Fibroblast of gingiva (primary cell): ENCODE measurements at regions not wholly inside any gene's neighbourhood (a gene's known extent, or its start where the extent isn't known, plus 50 kb on each side); places are given as distances from the start of the nearest gene placed in this dataset.
A peak's percentile ranks its signal among the peaks of the same experiment; 100 is the strongest.
"Not testable (repeated sequence)": the region's sequence is repeated elsewhere in the genome, so short reads cannot be mapped to it uniquely, and the experiment has no call there.

Source experiments
- DNase-seq: peaks from one replicate; pipeline ENCODE4 v3.0.0-alpha.2; 2011; ENCODE audit warnings: low read depth

DNA sequence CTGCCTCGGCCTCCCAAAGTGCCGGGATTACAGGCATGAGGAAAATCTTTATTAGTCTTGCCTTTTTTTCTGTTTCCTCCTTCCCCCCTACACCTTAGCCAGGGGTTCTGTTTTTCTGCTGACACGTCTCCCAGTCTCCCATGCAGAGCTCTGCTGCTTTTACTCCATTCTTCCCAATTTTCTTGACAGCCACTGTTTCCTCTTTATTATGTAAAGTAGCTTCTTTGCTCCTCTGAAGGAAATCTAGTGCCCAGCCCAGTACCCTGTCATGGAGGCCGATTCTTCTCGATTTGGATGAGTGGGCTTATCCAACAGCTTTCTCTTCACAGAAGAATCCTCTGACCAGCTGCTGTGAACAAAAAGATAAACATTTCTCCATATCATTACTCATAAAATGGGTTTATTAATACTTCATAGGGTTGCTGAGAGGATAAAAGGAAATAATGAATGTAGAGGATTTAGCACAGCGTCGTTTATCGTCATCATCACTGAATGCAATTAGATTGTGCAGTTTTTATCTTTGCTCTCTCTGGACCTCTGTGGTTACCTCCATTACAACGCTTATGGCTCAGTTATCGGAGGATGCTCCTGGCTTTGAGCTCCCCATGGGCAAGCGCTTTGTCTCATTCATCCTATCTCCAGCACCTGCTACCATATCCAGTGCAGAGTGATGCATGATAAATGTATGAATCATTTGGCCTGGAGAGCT is 375.6 kb upstream of the C11orf87 start:
- DNase-seq = no peak

- DNase-seq = peak; percentile 76
These were observed 373.9 kb upstream of the C11orf87 start for GRCh38 chr11:109048098-109048497.

- DNase-seq = no peak
These were observed 370.8 kb upstream of the C11orf87 start for GRCh38 chr11:109051200-109051599.

- no peak for DNase-seq
These were observed 362.6 kb upstream of the C11orf87 start for GRCh38 chr11:109059402-109059801.

DNA sequence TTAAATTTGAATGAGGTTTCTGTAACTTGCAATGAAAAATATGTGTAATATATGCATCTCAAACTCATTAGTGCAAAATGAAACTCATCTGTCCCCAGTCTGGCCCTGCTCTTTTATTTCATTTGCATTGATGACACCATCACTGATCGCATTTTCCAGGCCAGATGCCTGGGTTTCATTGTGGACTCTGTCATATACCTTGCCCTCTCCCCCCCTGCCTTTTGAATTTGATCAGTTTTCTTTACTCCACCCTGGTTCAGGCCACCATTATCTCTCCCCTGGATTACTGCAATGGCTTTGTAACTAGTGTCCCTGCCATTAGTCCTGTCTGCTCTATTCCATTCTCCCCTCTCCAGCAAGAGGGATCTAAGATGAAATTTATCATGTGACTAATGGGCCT is 360.6 kb upstream of the C11orf87 start:
- DNase-seq = no peak

DNA sequence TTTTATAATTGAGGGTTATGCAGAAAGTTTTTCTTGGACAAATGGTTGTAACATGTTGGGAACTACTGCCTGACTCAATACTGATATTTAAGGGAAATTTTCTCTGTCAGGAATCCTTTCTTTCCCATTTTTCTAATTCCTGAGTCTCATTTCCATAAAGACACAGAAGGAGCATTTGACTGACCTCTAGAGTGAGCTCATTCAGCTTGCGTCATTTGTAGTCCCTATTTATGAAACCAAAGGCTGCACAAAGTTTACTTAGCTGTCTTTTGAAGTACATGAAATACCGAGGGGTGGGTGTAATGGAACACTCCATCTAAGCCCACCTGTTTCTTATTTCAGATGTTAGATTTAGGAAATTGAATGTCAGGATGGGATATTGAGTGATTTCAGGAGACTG is 359.5 kb upstream of the C11orf87 start:
- DNase-seq = peak; percentile 76

DNA sequence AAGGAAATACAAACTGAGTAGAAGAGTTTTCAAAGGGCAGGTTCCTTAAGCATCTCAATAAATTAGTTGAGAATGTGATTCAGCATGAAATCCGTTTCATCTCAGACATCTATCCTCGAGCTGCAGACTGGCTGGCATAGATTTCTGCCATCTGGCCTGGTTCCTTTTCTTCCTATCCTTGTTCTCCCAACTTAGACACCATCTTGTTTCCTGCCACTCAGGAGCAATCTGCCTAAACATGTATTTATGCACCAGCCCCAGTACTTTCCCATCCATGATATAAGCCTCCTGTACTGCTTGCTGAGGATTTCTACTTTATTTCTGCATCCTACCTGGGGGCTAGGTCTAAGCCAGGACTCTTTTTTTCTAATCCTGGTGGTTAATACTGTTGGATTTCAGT is 359.1 kb upstream of the C11orf87 start:
- no peak for DNase-seq

DNA sequence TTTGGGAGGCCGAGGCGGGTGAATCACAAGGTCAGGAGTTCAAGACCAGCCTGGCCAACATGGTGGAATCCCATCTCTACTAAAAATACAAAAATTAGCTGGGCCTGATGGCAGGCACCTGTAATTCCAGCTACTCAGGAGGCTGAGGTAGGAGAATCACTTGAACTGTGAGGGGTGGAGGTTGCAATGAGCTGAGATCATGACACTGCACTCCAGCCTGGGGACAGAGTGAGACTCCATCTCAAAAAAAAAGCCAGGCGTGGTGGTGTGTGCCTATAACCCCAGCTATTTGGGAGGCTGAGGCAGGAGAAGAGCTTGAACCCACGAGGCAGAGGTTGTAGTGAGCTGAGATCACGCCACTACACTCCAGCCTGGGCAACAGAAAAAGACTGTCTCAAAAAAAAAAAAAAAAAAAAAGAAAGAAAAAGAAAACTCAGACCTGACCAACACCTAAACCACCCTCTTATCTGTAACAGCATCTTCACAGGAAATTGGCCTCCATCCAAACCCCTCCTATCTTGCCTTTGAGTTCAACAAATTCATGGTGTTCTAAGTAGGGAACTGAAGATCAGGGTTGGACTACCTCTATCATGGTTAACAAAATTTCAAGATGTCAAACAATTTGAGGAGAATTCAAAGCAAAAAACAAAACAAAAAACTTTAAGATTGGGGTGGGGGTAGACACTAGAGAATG is 357.2 kb upstream of the C11orf87 start:
- not testable (repeated sequence) for DNase-seq

DNA sequence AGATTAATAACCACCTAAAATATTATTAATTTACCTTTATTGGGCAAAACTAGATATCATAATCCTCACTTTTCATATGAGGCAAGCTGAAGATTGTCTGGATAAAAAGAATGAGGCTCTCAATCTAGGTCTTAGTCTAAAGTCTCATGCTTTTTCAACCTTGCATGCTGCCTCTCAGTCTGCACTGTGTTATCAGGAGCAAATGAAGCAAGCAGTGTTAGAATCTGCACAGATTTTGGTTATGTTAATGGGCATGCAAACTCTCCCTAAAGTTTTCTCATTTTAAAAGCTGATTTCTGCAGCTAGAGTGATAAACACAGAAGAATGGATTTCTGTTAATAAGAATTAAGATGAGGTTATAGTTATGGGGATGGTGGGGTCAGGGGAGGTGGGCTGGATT is 350.7 kb upstream of the C11orf87 start:
- no peak for DNase-seq

DNA sequence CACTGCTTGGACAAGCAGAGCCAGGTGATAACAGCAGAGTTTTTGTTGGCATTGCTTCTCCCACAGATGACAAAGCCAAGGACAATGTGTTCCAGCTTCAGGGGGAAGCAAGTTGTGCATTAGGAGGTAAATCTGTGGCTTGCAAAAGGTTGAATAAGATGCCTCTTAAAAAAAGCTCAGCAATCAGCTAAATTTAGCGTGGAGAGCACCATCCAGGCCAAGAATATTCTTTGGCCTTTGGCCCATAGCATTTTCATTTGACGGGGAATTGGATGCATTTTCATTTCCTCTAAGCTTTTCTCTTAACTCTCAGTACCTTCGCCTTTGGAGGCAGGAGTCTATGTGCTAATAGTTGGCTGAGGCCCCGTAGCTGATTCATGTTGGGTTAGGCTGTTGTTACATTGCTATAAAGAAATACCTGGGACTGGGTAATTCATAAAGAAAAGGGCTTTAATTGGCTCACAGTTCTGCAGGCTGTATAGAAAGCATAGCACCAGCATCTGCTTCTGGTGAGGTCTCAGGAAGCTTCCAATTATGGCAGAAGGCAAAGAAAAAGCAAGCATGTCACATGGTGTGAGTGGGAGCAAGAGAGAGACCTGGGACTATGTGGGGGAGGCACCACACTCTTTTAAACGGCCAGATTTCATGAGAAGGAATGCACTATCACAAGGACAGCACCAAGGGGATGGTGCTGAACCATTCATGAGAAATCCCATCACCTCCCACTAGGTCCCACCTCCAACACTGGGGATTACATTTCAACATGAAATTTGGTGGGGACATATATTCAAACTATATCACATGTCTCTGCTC is 350.1 kb upstream of the C11orf87 start:
- DNase-seq = peak; percentile 80

GRCh38 chr11:109073032-109073822 is 348.8 kb upstream of the C11orf87 start:
- DNase-seq = no peak

DNA sequence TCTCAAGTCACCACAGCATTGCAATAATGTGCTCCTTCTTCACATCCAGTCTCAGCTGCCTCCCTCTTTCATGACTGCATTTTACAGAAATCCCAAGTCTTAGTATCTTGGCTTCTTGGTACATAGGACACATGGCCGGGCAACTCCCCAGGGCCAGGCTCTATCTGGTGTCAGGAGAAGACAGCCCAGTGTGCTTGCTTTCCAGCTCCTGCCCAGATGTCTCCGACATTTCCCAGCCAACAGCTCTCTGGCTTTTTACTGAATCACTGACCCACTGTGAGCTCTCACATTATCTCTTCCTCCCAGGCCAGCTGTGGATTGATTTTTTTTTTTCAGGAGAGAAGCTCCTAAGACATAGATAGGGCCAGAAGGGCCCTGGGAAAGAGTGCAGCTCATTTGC is 346.0 kb upstream of the C11orf87 start:
- DNase-seq = peak; percentile 7

GRCh38 chr11:109076870-109077269 is 345.1 kb upstream of the C11orf87 start:
- DNase-seq = peak; percentile 48

DNA sequence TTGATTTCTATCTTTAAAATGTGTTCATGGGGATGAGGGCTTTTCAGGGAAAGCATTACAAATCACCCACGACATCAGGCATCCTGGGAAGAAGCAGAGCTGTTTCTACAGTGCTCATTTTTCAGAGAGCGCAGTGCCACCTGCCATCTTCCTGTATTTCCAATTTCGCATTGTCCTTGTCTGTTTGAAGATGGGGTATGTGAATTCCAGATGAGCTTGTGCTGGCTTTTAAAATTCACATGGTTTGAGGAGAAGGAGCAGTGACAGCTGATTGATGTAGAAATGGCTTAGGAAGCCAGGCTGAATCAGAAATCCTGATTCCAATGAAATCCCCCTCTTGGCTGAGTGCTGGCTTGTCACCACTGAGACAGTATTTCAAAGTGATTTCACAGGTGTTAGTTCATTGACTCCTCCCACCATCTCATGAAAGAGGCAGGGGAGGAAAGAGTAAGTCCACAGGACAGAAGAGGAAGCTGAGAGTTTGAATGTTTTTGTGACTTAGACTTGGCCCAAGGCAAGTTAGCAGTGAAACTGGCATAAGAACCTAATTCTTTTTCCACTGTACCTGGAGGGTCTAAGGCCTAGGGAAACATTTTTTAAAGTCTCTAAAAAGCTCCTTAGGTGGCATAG is 344.6 kb upstream of the C11orf87 start:
- DNase-seq = no peak

DNA sequence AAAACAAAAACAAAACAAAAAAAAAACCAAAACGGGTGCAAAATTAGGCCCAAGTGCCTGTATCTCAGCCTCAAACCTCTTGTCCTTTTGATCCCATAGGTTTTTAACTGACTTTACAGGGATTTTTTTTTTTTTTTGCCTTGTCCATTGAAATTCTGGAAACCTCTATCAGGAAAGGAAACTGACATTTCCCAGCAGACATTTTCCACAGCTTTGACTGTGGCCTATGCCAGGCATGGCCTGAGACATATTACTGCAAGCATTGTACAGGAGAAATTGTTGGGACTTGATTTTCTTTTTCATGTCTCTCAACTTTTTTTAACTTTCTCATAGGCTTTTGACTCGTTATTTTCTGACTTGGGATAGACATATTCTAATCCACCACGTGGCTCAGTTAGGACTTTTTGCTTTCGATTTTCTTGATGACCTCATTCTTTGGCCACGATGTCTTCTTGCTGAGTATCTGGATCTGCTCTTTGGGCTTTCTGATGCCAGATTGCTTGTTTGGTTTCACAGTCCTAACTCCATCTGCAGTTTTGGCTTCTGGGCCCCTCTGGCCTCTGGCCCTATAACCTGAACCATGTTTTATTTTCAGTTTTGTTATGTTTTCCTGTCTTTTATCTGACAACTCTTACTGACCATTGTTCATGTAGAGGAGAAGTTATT is 336.1 kb upstream of the C11orf87 start:
- DNase-seq = peak; percentile 67

GRCh38 chr11:109086931-109087330 is 335.1 kb upstream of the C11orf87 start:
- no peak for DNase-seq

DNA sequence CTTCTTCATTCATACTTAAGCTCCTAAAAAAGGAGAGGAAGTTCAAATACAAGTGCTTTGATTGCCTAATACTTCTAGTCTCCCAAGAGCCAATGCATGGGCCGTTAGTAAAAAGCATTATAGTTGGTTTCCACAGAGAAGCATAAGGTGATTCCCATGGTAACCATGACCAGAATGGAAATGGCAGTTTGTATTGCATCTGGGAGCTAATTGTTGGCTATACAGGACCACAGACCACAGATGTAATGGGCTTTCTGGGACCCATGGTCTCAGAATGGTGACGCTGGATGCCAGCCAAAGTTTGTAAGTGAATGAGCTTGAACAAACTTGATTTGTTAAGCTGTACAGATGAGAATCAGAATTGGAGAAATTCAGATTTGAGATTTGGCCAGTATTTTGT is 333.9 kb upstream of the C11orf87 start:
- DNase-seq = no peak

- no peak for DNase-seq
These were observed 332.8 kb upstream of the C11orf87 start for GRCh38 chr11:109089144-109089543.

DNA sequence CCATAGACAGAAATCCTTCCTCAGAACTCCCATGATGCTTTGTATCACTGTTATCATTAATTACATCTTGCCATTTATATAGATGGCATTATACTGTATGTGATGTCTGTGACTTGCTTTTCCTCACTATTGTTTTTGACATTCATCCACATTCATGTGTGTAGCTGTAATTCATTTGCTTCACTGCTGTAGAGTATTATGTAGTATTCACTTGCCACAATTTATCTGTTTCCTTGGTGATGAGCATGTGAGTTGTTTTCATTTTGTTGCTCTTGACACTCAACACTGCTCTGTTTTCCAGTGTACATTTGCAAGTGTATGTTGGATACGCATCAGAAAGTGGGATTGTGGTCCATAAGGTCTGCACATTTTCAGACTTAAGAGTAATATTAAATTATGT is 328.6 kb upstream of the C11orf87 start:
- no peak for DNase-seq

- DNase-seq = no peak
These were observed 325.7 kb upstream of the C11orf87 start for GRCh38 chr11:109096266-109096665.
